Hematopoietic multipotent progenitor cell treated with erythropoietin and hydrocortisone succinate and interleukin-3 and kit ligand, for 8 days (in vitro differentiated cells): ENCODE measurements at regions not wholly inside any gene's neighbourhood (a gene's known extent, or its start where the extent isn't known, plus 50 kb on each side); places are given as distances from the start of the nearest gene placed in this dataset.
"Not testable (repeated sequence)": the region's sequence is repeated elsewhere in the genome, so short reads cannot be mapped to it uniquely, and the experiment has no call there.

Experiments used
- DNase-seq: peaks from one replicate; pipeline ENCODE4 v3.0.0-alpha.2; 2015

GRCh38 chr12:94916663-94917062 lies 86.8 kb downstream of the NDUFA12 start:
- DNase-seq = no peak

- DNase-seq = no peak
These were observed 93.8 kb downstream of the NDUFA12 start for GRCh38 chr12:94909663-94910062.

DNA sequence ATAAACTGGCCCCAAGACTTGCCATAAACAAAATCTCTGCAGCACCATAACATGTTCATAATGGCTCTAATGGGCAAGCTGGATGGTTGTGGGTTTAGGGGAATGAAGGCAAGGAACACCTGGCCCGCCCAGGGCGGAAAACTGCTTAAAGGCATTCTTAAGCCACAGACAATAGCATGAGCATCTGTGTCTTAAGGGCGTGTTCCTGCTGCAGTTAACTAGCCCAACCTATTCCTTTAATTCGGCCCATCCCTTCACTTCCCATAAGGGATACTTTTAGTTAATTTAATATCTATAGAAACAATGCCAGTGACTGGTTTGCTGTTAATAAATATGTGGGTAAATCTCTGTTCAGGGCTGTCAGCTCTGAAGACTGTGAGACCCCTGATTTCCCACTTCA lies 97.7 kb downstream of the NDUFA12 start:
- DNase-seq = not testable (repeated sequence)

GRCh38 chr12:94900496-94900895 lies 103.0 kb downstream of the NDUFA12 start:
- no peak for DNase-seq

DNA sequence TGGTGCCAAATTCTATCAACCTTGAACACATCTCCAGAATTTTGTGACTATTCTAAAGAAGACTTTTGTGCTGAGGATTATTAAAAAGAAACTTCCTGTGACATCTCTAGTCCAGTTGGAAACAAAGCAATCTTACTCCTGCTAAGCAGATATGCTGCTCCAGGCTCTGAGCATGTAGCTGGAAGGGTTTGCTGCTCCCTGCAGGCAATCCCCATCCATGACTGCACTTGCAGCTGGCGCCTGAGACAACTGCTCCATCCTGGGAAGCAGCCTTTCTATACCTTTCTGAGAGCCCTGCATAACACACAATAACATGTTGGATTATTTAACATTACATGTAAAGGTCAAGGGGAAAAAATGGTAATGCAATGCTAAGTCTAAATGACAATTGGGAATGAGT lies 105.1 kb downstream of the NDUFA12 start:
- DNase-seq = no peak

GRCh38 chr12:94892544-94893267 lies 110.8 kb downstream of the NDUFA12 start:
- no peak for DNase-seq

DNA sequence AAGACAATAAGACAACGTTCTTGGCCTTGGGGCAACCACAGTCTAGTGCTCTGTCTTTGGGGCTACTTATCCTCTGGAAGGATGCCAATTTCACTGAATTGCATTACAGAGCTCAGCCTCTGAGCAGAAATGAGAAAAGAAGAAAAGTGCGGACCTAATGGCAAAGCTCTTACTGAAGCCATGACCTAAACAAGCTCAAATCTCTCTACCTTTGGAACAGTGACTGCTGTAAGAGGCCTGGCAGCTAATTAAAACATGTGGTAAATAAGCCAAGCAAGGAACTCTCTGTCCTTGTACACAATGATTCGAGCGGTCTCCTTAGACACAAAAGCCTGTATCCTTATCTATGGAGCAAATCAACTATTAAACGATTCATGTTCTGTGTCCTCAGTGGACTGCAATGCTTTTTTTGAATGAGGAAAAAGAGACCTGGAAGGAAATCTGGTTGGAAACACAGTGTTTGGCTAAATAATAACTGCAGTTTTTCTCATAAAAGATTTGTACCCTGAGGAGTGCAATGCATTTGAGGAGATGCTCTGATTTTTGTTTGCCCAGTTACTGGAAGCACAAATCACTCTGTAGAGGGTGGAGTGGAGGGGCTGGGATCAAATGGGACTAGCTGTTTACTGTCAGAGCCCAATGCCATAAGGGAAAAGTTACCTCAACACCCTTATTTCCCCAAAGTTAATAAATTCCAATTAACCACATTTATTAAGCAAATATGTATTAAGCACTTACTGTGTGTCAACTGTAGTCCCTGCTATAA lies 113.9 kb downstream of the NDUFA12 start:
- no peak for DNase-seq

DNA sequence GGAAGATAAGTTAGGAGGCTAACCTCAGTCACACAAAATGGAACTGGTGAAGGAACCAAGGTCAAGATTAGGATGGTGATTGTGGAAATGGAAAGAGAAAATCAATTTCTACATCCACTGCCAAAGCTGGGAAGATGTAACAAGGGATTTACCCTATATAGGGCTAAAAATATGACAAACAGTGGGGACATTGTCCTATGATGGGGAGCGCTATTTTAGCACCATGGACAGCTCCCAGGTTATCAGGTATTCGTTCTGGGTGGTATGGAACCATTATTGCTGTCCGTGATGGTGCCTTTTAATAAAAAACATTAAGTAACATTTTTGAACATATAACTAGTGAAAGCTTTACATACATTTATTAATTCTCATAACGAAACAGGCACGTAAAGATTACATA lies 124.0 kb downstream of the NDUFA12 start:
- peak; percentile 13 for DNase-seq

DNA sequence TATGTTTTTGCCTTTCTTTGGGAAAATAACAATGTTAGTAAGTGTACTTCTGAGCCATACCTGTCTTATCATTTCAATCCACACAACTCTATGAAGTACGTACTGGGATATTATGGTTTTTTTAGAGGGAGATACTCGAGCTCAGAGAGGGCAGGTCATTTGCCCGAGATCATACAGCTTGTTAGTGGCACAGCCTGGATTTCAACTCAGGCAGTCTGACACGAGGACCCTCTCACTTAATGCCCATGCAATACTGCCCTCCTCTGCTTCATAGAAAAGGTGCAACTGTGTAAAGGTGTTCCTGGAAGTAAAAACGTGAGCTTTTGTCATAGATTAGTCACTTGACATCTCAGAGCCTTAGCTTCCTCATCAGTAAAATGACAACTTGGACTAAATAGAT lies 128.0 kb downstream of the NDUFA12 start:
- DNase-seq = peak; percentile 15

DNA sequence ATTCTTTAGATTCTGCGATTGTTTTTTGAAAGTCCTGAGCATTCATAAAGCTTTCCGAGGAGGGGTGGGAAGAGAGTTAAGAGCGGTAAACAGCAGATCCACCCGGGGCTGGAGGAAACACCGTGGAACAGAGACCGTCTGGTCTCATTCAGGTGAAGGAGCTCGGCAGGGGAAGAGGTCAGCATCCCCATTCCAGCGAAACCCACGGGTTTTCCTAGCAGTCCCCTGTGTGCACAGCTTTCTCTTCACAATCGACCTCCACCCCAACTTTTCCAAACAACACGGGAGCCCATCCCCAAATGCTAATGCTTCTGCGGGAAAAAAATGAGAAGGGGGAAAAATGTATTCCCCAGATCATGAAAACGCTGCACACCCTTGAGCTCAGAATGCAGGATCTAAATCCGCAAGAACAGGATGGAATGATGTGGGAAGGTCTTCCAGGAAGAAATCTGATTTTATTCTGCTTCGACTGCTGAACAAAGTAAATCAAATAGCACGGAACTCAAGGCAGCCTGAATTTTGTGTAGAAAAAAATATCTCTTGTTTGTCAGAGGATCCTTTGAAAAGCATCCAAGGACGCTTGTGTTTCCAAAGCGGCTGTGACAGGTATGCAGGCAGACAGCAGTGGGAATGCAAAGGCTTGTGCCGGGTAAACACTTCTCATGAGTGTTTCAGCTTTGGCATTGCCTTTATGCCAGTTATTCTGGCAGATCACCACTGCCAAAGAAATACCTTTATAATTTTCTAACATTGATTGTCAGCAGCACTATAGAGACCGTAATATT lies 128.8 kb downstream of the NDUFA12 start:
- DNase-seq = no peak

- no peak for DNase-seq
These were observed 129.6 kb downstream of the NDUFA12 start for GRCh38 chr12:94873734-94874517.

DNA sequence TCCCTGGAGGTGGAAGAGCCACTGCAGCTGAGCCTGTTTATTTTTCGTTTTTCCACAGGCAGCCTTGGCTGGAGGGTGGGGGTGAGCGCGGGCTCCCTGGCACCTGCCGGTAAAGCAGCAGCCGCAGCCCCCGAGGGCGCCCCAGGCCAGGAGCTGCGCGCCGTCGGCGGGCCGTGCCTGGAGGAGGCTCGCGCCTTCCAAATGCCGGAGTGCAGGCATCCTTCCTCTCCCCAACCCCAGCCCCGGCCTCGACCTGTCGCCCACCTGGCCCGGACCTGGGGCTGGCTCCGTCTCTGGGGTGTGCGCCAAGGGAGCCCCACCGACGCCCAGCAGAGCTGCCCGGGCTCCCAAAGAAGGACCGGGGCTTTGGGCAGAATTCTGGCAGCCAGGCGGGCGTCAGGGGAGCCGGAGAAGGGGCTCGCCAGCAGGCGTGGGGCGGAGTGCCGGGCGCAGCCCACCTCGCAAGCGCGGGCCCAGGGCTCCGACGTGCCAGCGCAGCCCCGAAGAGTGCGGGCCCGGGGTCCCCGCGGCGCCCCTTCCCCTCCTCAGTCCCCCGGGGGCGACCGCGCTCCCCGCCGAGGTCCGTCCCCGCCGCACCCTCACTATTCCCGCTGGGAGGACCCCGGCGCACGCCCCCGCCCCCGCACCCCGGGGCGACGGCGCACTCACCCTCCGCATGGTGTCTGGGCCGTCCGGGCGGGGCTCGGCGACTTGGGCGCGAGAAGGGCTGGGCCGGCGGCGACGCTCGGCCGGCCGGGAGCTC lies 130.3 kb downstream of the NDUFA12 start:
- DNase-seq = no peak

GRCh38 chr12:94872671-94872970 lies 130.9 kb downstream of the NDUFA12 start:
- no peak for DNase-seq

GRCh38 chr12:94872007-94872653 lies 131.4 kb downstream of the NDUFA12 start:
- no peak for DNase-seq

DNA sequence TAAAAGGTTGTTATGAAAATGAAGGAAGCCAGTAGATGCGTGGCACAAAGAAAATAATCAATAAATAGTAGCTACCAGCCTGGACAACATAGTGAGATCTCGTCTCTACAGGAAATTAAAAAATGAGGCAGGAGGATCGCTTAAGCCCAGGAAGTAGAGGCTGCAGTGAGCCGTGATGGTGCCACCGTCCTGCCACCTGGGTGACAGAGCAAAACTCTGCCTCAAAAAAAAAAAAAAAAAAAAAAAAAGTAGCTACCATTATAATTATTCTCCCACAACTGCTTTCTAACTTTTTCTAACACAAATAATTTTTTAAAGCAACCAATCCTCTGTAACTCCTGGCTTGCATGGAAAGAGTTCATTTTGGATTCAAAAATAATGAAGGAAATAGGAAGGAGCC lies 133.0 kb downstream of the NDUFA12 start:
- DNase-seq = no peak

- no peak for DNase-seq
These were observed 135.3 kb downstream of the NDUFA12 start for GRCh38 chr12:94868161-94868560.

DNA sequence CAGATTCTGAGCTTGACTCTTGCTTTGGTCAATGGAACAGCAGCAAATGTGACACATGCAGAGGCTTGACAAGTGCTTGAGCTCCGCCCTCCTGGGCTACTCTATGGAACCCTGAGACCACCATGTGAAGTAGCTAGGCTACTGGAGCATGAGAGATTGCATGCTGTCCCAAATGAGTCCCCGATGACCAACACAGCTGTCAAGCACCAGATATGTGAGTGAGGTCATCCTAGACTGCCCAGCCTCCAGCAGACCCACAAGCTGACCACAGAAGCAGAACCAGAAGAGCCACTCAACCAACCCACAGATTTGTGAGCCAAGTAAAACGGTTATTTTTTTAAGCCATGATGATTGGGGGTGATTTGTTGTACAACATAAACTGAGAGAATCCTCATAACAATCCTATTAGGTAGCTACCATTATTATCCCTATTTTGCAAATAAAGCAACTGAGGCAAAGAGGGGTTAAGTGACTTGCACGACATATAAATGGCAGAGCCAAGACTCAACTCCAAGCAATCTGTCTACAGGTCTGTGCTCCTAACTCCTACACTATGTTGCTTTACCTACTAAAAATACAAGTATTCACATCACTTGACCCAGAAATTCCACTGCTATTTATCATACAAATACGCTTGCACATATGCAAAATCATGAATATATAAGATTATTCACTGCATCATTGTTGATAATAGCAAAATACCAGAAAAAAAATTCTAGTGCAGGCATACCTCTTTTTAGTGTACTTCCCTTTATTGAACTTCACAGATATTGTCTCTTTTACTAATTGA lies 136.2 kb downstream of the NDUFA12 start:
- no peak for DNase-seq

- DNase-seq = no peak
These were observed 138.5 kb downstream of the NDUFA12 start for GRCh38 chr12:94864987-94865386.

DNA sequence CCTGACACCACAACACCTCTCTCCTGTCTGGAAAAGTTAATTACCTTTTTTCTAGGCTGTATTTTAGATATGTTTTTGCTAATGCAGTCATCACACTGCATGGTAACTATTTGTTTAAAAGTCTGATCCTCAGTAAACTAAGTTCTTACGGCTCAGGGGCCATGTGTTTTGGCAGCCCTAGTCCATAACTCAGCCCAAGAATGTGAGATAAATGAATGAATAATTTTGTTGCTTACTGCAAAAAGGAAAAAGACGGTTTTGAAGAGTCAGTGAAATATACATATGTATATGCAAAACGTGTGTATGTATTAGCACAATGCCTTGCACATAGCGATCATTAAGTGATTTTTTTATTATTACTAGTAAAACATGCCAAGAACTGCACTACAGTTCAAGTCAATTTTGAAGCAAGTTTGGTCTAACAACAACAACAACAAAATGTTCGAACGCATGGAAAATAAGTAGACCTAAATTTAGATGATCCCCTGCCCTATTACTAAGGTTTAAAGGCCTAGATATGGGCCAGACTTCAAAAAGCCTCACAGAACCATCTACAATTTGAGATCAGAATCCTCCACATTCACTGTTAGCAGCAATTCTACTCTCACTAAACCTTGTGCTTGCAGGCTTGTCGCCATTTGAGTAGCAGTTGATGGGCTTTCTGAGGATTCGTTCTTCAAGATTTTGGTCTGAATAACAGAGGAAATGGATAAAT lies 140.0 kb downstream of the NDUFA12 start:
- no peak for DNase-seq

DNA sequence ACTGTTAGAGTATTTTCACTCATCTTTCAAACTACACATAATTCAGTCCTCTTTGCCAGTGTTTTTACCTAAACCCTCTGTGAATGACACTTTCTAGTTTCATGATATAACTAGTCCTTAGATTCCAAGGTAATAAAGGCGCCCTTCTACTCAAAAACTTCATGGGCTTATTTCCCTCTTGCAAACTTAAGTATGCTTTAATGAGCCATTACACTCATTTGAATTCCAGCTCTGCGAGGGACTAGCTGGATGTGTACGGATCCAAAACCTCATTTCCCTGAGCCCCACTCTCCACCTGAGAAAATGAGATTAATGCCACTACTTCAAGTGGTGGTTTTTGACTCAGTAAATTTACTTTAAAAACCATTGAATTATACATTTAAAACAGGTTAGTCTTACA lies 141.1 kb downstream of the NDUFA12 start:
- no peak for DNase-seq
